Natural killer cell (primary cell): ENCODE measurements at regions not wholly inside any gene's neighbourhood (a gene's known extent, or its start where the extent isn't known, plus 50 kb on each side); places are given as distances from the start of the nearest gene placed in this dataset.
"Not testable (repeated sequence)": the region's sequence is repeated elsewhere in the genome, so short reads cannot be mapped to it uniquely, and the experiment has no call there.

Source experiments
- ATAC-seq, 3 donors: fragments of 150-1000 bp in 2 of 3; fragments of 200-7000 bp in 1 of 3; cut with Tn5 transposase; 1 replicate in 1 of 3; 2 replicates in 2 of 3; pipeline ENCODE4 v1.10.0; 2021; ENCODE audit warnings: mild to moderate bottlenecking in 2 of 3, moderate library complexity in 2 of 3
- DNase-seq, 2 donors: peaks; one replicate each; pipeline versions ENCODE4 v3.0.0 to v3.0.0-alpha.2; 2013 to 2021; ENCODE audit warnings: mixed read lengths in 1 of 2
- H3K27ac ChIP-seq: one replicate; pipeline ENCODE4 v1.5.1; 2013; ENCODE audit warnings: mild to moderate bottlenecking, low read length
- H3K27me3 ChIP-seq: one replicate; pipeline ENCODE4 v1.6.1; 2013; ENCODE audit warnings: low read length; ENCODE audit not compliant: control insufficient read depth, insufficient read depth
- H3K36me3 ChIP-seq: one replicate; pipeline ENCODE4 v1.6.1; 2013; ENCODE audit warnings: low read length; ENCODE audit not compliant: control insufficient read depth, insufficient read depth
- H3K4me1 ChIP-seq: one replicate; pipeline ENCODE4 v1.6.1; 2013; ENCODE audit warnings: low read length; ENCODE audit not compliant: control insufficient read depth, insufficient read depth
- H3K4me3 ChIP-seq: one replicate; pipeline ENCODE4 v1.5.1; 2013; ENCODE audit warnings: low read length
- H3K9me3 ChIP-seq: one replicate; pipeline ENCODE4 v1.6.1; 2013; ENCODE audit warnings: low read length; ENCODE audit not compliant: control insufficient read depth, insufficient read depth
- H3K27ac Mint-ChIP-seq, 2 donors: one replicate each; pipeline ENCODE4 v1.8.0; 2022; ENCODE audit warnings: mild to moderate bottlenecking in 2 of 2, mixed read lengths in 2 of 2, moderate library complexity in 1 of 2
- H3K27me3 Mint-ChIP-seq, 2 donors: one replicate each; pipeline ENCODE4 v1.8.0; 2022; ENCODE audit warnings: low read depth in 2 of 2, mixed read lengths in 2 of 2
- H3K36me3 Mint-ChIP-seq: one replicate; pipeline ENCODE4 v1.8.0; 2022; ENCODE audit warnings: mixed read lengths
- H3K4me1 Mint-ChIP-seq, 2 donors: one replicate each; pipeline ENCODE4 v1.8.0; 2022; ENCODE audit warnings: mixed read lengths in 2 of 2
- H3K4me3 Mint-ChIP-seq: one replicate; pipeline ENCODE4 v1.8.0; 2022; ENCODE audit warnings: mild to moderate bottlenecking, moderate library complexity, mixed read lengths
- H3K9me3 Mint-ChIP-seq, 2 donors: one replicate each; pipeline ENCODE4 v1.8.0; 2022; ENCODE audit warnings: mixed read lengths in 2 of 2
- WGBS: methylation state at CpG from one replicate; pipeline ENCODE4 v1.1.7; 2013; ENCODE audit warnings: missing lambda C conversion rate; ENCODE audit not compliant: insufficient coverage; 5-methylcytosine and 5-hydroxymethylcytosine counted together
- intact Hi-C: fragments of 100-400 bp; cut with micrococcal nuclease; formaldehyde crosslinking; loops from one replicate; pipeline ENCODE4 v1.14.2; 2022

DNA sequence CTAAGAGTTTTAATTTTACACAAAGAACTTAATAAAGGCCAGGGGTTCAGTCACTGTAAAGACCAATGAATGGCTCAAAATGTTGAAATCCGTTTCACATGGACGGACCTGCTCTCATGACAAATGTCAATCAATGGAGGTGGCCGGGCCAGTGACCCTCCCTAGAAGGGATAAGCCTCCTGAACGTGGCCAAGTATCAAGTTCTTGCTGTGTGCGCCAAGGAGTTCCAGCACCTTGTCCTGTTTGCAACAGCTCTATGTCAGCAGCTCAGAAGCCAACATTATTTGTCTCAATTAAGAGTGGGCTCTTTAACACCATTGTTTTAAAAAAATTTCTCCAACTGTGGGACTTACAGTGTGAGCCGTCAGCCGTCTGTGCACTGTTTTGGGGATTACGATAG lies 4028.7 kb upstream of the TPTE start:
- WGBS: no CpG with 5 or more reads among the region's 8 CpGs
- H3K9me3 ChIP-seq, H3K27ac Mint-ChIP-seq, ATAC-seq, H3K4me3 Mint-ChIP-seq, H3K27me3 ChIP-seq, H3K4me1 ChIP-seq, H3K4me1 Mint-ChIP-seq, H3K4me3 ChIP-seq, intact Hi-C loops, H3K36me3 Mint-ChIP-seq, DNase-seq, H3K27ac ChIP-seq, H3K27me3 Mint-ChIP-seq, H3K36me3 ChIP-seq, H3K9me3 Mint-ChIP-seq: not testable (repeated sequence)

DNA sequence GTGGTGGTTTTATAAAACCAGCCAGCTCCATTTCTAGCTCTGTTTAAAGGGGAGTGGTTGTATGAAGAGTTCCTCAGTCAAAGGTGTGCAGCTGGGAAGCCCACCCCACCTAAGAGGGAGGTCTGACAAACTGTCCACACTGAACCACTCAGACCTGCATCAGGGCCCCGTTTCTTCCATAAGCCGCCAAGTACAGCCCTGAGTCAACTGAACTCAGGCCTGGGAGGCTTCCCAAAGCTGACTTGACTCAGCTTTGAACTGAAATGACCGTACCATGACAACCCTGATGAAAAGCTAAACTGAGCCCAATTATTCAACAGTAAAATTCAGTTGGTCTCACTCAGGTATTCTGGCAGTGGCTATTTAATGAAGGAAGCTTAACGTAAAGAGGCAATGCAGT lies 4027.4 kb upstream of the TPTE start:
- H3K4me1 ChIP-seq, H3K9me3 ChIP-seq, DNase-seq, H3K4me1 Mint-ChIP-seq, ATAC-seq, H3K4me3 Mint-ChIP-seq, H3K27ac ChIP-seq, H3K36me3 ChIP-seq, H3K27me3 Mint-ChIP-seq, H3K9me3 Mint-ChIP-seq, intact Hi-C loops, H3K4me3 ChIP-seq, H3K27ac Mint-ChIP-seq, H3K36me3 Mint-ChIP-seq, H3K27me3 ChIP-seq: not testable (repeated sequence)
- no CpG with 5 or more reads among the region's 4 CpGs for WGBS

DNA sequence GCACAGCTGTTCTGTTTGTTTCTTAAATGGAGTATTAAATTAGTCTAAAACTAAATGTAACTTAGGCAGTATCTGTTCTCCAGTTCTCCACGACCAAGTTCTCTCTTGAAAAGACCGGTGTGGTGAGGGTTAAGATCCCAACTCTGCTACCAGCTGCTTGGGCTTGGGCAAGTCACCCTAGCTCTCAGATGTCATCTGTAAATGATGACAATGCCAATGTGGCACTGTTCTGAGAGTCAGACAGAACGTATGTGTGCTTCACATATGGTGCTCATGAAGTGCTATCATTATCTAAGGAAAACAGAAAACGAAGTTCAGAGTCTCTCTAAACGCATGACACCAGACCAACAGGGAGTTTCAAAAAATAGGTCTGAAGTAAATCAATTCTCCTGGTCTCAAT lies 4025.0 kb upstream of the TPTE start:
- intact Hi-C loops, H3K9me3 ChIP-seq, ATAC-seq, H3K36me3 Mint-ChIP-seq, H3K4me3 Mint-ChIP-seq, H3K4me3 ChIP-seq, H3K9me3 Mint-ChIP-seq, H3K36me3 ChIP-seq, H3K27me3 ChIP-seq, H3K4me1 ChIP-seq, H3K27ac Mint-ChIP-seq, H3K27me3 Mint-ChIP-seq, DNase-seq, H3K4me1 Mint-ChIP-seq, H3K27ac ChIP-seq: not testable (repeated sequence)
- WGBS: no CpG with 5 or more reads among the region's 5 CpGs

DNA sequence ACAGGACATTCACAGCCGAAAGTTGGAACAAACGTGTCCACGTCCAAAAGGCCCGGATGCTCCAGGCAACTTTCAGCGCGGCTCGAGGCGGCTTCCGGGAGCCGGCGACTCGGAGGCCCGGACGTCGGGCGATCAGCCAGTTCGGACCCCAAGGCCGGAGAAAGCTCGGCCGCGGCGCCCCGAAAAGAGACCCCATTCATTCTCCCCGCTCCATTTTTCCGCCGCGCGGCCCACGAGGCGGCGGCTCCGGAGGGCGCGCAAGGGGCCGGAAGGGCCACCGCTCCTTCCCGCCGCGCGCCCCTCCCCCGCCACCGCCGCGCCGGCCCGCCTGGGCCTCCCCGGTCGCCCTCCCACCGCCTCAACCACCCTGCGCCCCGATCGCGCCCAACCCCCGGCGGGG lies 4022.7 kb upstream of the TPTE start:
- H3K27ac Mint-ChIP-seq, H3K9me3 ChIP-seq, H3K27ac ChIP-seq, H3K36me3 Mint-ChIP-seq, H3K9me3 Mint-ChIP-seq, intact Hi-C loops, H3K27me3 ChIP-seq, H3K4me1 Mint-ChIP-seq, H3K36me3 ChIP-seq, H3K4me1 ChIP-seq, H3K4me3 Mint-ChIP-seq, H3K27me3 Mint-ChIP-seq, H3K4me3 ChIP-seq: not testable (repeated sequence)
- DNase-seq (peak; percentile 33 to 52), ATAC-seq (peak; percentile 38 to 42 (median 40))
- WGBS: no CpG with 5 or more reads among the region's 55 CpGs

DNA sequence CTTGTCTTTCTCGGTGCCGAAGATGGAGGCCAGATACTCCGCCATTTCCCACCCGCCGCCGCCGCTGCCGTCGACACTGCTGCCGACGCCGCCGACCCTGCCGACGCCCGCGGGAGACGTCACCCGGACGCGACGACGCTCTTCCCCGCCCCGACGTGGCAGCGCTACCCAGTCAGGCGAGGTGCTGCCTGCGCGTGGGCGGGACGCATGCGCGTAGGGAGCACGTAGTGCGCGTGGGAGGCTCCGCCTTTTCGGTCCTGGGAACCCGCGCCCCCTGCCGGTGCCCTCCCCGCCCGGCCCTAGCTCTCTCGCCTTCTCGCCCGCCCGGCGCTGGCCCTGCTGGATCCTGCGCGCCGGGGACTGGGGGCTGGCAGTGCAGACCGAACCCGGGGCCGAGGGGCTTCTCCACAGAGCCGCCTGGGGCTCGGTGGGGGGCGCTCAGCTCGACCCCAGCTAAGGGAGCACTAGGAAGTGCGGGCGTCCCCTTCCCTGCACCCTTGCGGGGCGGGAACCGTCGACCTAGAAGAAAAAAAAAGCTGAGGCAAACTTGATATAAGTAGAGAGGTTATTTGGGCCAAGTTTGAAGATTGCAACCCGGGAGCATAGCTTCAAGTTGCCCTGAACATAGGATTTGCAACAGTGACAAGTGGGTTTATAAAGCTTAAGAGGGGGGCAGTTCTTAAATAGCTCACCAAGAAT lies 4022.1 kb upstream of the TPTE start:
- H3K9me3 Mint-ChIP-seq, H3K36me3 ChIP-seq, H3K9me3 ChIP-seq, intact Hi-C loops, H3K27me3 Mint-ChIP-seq, H3K4me1 ChIP-seq, H3K36me3 Mint-ChIP-seq, H3K27ac ChIP-seq, H3K27ac Mint-ChIP-seq, H3K4me1 Mint-ChIP-seq, H3K4me3 Mint-ChIP-seq, H3K4me3 ChIP-seq, H3K27me3 ChIP-seq: not testable (repeated sequence)
- WGBS: no CpG with 5 or more reads among the region's 66 CpGs
- ATAC-seq (peak; percentile 94 to 99 (median 95)), DNase-seq (peak in 1 of 2 donors; percentile 72)

DNA sequence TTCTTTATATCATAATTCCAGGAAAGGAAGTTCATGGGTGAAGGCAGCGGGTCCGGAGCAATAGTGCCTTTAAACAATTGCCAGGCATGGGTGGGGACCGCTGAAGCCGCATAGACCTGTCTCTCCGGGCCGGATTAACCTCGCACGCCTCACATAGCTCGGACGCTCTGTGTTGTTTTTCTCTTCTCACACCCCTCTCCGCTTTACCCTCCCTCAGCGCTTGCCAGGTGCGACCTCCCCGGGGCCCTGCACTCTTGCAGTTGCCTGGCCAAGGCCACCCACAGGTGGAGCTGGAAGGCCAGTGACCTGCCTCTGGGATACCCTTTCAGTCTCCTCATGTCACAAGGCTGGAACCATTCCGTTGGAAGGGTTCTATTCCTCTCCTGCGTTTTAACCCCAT lies 4021.5 kb upstream of the TPTE start:
- H3K4me1 Mint-ChIP-seq, H3K36me3 ChIP-seq, H3K9me3 ChIP-seq, H3K4me1 ChIP-seq, H3K27me3 ChIP-seq, H3K27ac Mint-ChIP-seq, H3K4me3 Mint-ChIP-seq, intact Hi-C loops, H3K9me3 Mint-ChIP-seq, H3K27me3 Mint-ChIP-seq, H3K4me3 ChIP-seq, ATAC-seq, H3K27ac ChIP-seq, DNase-seq, H3K36me3 Mint-ChIP-seq: not testable (repeated sequence)
- WGBS: no CpG with 5 or more reads among the region's 16 CpGs

DNA sequence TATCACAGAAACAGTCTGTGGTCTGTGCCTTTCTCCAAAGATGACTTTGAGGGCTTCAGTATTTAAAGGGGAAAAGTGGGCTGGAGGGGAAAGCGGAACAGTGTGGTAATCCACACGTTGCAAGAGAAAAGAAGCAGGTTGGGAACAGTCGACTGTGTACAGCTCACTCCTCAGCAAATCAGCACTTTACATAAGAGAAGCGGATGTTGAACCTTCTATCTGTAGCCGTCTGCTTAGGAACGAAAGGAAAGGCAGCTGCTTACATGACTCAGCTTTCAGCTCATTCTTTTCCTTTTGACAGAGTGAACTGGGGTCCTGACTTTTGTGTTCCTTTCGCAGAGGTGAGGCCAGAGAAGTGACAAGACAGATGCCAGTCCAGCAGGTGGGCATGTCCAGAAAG lies 4020.7 kb upstream of the TPTE start:
- H3K4me1 ChIP-seq, H3K36me3 Mint-ChIP-seq, H3K9me3 Mint-ChIP-seq, H3K36me3 ChIP-seq, H3K4me3 ChIP-seq, ATAC-seq, H3K4me1 Mint-ChIP-seq, DNase-seq, H3K9me3 ChIP-seq, H3K27ac Mint-ChIP-seq, H3K27me3 ChIP-seq, H3K27me3 Mint-ChIP-seq, intact Hi-C loops, H3K27ac ChIP-seq, H3K4me3 Mint-ChIP-seq: not testable (repeated sequence)
- no CpG with 5 or more reads among the region's 7 CpGs for WGBS

DNA sequence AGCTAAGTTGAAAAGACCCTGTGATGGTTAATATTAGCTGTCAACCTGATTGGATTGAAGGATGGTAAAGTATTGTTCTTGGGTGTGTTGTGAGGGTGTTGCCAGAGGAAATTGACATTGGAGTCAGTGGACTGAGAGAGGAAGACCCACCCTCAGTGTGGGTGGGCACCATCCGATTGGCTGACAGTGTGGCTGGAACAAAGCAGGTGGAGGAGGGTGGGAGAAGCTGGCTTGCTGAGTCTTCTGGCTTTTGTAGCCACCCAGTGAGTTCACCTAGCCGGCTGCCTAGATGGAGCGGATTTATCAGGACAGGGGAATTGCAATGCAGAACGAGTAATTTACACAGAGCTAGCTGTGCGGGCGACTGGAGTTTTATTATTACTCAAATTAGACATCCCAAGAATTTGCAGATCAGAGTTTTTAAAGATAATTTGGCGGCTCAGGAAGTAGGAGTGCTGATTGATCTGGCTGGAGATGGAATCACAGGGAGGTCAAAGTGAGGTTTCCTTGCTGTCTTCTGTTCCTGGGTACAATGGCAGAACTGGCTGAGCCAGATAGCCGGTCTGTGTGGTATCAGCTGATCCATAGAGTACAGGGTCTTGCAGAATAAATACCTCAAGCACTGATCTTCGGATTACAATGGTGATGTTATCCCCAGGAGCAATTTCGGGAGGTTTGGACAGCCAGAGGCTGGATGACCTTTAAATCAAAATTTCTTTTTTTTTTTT lies 4015.1 kb upstream of the TPTE start:
- H3K36me3 ChIP-seq, H3K9me3 ChIP-seq, H3K36me3 Mint-ChIP-seq, H3K4me3 Mint-ChIP-seq, H3K4me1 Mint-ChIP-seq, H3K27ac ChIP-seq, H3K27me3 Mint-ChIP-seq, ATAC-seq, H3K27ac Mint-ChIP-seq, H3K27me3 ChIP-seq, H3K4me1 ChIP-seq, intact Hi-C loops, DNase-seq, H3K9me3 Mint-ChIP-seq, H3K4me3 ChIP-seq: not testable (repeated sequence)
- no CpG with 5 or more reads among the region's 10 CpGs for WGBS
